Limb (tissue), 2 donors: ENCODE measurements at regions not wholly inside any gene's neighbourhood (a gene's known extent, or its start where the extent isn't known, plus 50 kb on each side); places are given as distances from the start of the nearest gene placed in this dataset.

Source experiments
- DNase-seq, 2 donors: peaks; one replicate each; pipeline ENCODE4 v3.0.0-alpha.2; 2016; ENCODE audit errors: extremely low spot score in 2 of 2

DNA sequence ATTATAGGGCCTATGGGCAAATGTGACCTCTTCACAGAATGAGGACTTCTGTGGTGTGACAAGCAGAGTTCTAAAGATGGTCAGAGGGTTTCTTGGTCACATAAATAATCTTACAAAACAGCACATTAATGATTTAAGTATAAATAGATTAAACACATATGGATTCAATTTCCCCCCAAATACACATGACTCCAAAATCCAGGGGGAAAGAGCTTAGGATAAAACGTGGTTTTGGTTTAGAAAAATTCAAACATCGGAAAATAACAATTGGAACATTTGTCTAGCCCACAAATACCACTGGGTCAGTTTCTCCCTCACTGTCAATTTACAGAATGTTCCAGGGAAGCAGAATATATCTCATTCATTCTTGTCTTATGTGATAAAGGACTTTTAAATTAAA, 283.1 kb downstream of the COG6 start:
- peak in 1 of 2 donors; percentile 43 for DNase-seq

DNA sequence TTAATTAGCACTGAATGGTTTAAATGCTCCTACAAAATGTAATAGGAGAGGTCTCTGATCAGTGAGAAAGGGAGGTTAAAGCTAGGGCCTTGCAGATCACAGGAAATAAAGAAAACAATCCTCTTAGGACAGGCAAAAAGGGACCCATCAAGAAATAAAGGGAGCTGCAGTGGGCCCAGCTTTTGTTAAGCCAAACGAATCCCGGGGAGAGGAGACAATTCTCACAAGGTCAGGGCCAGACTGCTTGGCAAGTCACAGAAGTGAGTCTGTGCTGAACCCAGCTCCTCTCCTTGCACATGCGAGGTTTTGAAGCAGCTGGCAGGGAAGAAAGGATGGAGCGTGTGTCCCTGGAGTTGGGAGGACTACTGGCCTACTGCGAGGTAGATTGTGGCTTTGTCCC, 285.8 kb downstream of the COG6 start:
- no peak for DNase-seq

DNA sequence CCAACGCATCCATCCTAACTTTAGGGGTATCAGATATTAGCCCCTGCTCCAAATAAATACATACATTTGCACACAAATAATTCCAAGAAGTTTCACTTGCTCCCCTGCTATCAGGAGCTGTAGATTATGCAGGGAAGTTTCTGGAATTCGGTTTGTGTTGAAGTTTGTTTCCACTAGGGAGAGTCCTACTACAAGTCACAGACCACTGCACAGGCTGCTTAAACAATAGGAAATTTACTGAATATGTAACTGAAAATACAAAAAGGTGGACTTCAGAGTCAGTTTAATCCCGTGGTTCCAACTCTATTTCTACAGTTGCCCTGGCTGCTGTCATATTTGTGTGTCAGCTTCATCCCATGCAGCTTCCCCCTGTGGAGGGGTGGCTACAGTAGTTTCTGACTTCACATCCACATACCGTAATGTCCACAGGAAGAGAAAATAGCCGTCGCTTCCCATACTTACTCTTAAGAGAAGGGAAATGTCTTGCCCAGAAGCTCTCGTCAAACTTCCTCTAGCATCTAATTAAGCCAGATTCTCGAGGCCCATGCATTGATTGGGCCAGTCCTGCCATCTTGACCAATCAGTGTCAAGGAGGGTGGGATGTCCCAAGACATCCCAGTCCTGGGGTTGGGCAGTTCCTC, 286.6 kb downstream of the COG6 start:
- no peak for DNase-seq

DNA sequence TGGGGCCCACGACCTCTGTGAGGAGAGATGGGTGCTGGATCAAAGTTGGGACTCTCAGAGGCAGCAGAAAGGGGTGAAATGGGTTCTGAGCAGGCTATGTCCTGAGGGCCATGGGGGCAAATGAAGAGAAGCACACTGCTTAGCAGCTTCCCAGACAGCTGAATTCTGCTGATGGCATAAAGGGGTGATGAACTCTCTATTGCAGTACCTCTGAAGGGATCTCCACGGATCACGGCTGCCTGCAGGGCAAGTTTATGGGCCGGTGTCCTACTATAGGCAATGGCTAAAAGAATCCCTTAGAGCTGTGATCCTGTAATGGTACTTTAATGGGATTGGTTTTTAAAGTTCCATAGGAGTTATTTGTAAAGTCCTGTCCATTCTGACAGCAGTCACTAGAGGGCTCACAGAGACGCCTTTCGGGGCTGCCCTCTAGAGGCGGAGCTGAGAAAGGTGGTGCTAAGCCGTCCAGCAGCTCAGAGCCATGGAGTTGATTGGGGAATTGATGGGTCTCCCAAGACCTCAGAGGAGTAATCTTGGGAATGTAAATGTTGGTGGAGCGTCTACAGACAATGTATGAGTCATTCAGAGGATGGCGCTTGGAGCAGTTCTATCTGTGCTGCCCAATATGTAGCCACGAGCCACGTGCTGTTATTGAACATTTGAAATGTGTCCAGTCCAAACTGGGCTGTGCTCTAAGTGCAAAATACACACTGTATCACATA, 287.3 kb downstream of the COG6 start:
- DNase-seq = peak in 1 of 2 donors; percentile 41

DNA sequence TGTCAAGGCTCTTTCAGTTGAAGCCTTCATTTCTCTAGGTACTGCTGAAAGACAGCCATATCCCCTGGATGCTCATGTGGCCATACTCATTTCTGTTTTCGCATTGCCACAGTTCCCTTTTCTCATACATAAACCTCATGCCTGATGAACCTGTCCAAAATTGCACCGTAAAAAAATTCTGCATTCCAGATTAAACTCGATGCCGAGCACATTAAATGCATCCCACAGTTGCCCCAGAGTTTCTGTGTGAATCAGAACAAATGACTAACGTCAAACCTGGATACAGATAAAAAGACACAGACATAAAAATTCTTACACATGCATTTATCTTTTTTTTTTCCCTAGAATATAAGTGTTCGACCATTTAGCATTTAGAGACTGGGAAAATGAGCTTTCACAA, 288.2 kb downstream of the COG6 start:
- no peak for DNase-seq

DNA sequence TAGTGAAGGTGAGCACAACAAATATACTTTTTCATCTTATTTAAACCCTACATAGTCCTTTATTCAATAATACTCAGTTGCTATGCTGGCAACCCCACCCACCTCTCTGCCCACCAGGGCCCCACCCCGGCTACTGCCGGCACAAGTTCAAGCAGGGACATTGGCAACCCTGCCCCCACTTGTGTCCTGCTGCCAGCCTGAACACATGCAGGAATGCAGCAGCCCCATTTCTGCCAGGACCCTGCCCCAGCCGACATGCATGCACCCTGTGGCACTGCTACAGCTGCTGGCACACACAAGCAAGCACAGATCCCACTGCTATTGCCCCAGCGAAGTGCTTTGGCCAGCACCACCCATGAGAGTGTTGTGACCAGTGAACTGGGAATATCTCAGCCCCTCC, 289.8 kb downstream of the COG6 start:
- no peak for DNase-seq

DNA sequence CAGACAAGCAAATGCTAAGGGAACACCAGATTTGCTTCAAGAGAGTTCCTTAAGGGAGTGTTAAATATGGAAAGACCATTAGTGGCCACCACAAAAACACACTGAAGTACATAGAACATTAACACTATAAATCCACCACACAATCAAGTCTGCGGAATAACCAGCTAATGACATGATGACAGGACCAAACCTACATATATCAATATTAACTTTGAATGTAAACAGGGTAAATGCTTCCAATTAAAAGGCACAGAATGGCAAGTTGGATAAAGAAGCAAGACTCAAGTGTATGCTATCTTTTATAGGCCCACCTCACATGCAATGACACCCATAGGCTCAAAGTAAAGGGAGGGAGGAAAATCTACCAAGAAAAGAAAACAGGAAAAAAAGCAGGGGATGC, 291.3 kb downstream of the COG6 start:
- DNase-seq = no peak

DNA sequence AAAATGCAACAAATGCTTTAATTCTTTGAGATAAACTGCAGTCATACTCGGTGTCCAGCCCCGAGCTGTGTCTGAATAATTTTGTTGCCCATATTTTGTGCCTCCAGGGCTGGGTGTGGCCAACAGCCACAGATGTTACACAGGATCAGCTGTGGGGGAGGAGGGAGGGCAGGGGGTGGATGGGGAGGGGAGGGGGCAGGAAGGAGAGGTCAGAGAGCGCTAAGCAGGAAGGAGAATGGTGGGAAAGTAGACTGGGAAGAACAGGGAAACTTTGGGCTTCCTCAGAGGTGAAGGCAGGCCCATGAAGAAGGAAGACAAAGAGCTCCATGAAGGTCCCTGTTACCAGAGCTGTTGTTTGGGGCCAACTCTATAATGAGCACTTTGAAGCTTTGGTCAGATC, 295.8 kb downstream of the COG6 start:
- DNase-seq = no peak

DNA sequence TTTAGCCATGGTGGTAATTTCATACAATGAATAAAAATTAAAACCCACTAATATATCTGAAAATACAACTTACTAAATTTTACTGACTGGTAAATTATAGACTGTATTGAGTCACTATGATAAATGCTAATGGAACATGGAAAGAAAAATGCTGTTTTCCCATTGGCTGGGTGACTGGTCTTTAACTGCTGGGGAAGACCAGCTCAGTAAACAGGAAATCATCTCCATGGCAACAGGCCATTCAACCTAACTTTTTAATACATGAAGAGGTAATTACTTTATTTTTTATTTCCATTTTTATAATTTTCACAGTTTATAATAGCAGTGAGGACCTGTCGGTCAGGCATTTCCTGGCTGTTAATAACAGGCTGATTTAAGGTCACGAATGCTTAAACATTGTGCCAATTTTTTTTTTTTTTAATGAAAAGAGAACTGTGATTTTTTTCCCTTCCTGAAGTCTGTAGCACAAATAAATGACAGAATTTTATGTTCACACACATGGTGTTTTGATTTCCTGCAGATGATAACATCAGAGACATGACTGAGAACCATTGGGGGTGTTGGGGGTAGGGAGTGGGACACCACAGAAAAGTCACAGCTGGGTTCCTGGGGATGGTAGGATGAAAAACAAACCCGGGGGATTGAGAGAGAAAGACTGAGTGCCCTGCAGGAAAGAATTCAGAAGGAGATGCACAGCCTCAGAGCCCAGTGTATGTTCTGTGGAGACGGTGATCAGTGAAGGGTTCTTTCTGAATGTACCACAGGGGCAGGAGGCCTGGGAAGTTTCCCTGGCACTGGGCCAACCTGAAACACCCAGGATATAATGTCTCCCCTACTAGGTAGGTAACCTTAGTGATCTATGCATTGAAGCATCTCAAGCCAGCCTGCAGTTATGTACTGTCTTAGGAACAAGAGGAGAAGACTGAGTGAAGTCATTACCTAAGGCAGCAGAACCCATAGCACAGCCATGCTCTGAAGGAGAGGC, 297.1 kb downstream of the COG6 start:
- DNase-seq = peak in 1 of 2 donors; percentile 66

DNA sequence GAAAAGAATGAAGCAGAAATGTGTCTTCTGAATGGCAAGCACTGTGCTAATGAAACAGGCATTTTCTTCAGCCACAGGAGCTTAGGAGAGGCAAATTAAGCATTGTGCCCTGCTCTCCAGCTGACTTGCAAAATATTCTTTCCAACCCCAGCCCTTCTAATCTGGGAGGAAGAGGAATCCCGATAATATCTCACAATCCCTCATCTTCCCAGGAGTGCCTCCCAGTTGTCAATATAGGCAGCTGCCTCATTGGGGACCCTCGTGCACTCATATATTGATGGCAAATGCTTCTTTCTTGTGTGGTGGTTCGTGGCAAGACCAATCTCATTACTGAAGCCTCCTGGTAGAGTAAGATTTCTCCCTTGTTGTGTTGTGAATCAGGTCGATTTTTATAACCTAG, 299.0 kb downstream of the COG6 start:
- DNase-seq = no peak

DNA sequence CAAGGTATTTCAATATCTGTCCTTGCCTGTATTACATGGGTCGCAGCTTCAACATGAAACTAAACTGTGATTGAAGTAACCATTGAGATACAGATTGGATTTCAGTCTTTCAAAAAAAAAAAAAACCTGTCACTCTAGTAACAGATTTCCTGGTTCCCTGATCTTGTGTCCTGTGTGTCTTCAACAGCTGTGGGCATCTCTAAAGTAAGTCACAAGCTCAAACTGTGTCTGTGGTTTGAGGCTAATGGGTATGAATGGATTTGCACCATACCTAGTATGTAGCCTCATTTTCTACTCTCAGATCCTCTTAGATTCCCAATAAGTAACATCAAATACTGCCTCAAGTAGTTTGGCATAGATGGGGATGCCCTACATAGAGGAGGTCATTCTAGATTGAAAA, 300.1 kb downstream of the COG6 start:
- DNase-seq = no peak

DNA sequence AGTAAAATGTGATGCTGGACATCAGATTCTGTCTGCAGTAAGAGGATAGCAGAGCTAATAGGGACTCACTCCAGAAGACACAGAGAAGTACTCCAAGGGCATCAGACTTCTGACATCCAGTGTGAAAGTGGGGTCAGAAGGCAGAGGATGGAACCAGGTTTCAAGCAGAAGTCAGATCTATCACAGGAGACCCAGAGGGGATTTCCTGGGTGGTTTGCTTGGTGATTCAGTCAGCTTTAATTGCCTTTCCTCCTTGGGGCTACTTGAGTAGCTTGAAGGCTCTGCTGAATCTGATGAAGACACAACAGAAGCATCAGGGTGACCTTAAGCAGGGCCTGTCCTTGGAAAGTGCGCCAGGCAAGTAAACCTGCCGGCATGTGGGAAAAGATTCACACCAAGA, 300.6 kb downstream of the COG6 start:
- DNase-seq = no peak

DNA sequence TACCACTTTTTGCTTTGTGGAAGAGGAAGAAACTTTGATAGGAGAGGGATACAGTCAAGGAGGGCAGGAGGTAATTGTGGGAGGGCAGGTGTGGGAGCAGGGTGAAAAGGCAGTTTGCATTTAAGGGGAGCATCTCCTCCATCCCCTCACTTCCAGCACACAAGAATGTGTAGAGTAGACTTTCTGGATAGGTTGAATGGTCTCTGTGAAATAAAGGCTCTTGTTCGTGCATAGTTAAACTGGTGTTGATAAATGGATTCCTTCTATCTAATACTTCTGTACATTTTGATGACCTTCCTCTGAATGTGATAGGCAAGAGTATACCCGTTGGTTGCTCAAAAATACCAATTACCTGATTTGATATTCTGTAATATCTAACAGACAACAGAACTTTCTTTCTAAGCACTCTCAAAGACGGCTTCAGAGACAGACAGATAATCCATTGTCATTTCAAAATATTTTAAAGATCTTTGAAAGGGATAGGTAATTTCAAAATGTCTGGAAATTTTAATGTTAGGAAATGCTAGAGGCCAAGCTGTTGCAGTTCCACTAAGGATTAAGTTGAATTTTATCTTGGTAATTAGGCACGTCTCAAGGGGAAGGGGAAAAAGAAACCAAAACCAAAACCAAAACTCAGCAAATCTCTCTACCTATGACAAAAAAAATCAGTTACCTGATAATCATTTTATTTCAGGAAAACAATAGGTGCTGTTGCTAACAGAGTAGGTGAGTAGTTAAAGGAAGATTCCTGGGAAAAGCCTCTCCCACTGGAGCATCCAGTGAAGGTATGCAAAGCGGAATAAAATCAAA, 302.6 kb downstream of the COG6 start:
- DNase-seq = no peak

DNA sequence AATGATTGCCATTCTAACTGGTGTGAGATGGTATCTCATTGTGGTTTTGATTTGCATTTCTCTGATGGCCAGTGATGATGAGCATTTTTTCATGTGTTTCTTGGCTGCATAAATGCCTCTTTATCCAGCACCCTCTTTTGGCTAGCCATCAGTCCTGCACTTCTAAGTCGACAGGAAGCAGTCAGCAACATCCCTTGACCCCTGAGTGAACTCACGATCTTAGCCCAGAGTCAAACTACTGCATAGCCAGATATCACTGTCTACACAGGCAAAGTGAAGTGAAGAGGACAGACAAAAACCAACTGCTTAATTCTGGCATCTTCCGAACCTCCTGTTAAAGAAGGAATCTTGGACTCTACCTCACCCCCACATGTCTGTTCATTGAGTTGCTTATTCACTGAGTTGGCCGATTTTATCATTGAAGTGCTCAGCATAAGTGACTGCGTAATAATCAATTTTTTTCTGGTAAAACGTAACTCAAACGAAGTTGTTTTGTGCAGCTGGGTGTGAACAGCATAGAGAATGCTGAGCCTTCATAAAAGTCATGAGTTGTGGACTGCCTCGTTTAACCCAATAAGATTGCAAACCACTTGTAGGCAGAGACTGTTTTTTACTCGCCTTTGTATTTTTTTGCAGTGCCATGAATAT, 304.2 kb downstream of the COG6 start:
- no peak for DNase-seq

DNA sequence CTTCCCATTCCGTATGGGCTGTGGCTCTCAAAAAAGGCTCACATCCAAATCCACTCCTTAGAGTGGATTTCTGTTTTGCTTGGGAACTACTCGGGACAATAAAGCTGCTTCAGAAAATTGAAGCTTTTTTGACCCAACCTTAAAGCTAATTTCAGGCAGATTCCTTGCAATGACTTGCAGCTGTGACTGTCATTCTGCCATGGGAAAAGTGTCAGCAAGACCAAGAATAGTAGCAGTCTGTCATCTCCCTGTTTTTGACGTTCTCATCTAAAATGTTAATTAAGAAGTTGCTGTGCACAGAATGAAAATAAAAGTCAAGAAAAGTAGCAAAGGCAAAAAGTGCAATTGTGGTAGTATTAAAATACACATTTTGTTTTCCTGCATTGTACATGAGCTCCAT, 304.7 kb downstream of the COG6 start:
- DNase-seq = peak in 1 of 2 donors; percentile 39

DNA sequence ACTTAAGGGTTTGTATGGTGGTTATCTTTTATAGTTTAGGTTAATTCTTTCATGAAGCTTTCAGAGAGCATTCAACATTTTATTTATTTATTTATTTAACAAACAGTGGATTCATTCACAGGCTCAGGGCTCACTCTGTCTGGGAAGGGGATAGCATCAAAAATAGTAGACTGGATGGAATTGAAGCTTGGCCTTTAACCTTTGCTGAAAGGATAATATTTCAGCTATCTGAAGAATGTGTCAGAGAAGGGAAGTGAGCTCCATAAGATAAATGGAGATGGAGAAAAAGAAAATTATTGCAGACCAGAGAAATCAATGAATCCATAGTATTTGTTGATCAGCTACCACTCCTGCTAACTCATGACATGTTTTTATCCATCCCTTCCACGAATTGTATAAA, 305.6 kb downstream of the COG6 start:
- no peak for DNase-seq

DNA sequence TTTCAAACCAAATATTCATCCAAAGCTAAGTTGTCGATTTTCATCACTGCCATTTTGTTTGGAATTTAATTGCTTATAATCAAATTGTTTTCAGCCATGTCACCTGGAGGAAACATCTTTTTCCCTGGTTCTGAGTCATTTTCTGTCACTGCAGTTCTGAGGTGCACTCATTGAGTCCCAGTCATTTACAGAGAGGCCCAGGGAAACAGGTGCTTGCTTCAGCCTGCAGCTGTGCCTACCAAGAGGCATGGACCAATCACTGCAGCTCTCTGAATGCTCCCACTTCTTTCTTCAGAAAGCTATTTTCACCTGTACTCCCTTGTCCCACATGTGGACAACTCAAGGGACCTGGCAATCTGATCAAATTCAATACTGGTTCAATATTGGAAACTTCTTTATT, 308.1 kb downstream of the COG6 start:
- no peak for DNase-seq

DNA sequence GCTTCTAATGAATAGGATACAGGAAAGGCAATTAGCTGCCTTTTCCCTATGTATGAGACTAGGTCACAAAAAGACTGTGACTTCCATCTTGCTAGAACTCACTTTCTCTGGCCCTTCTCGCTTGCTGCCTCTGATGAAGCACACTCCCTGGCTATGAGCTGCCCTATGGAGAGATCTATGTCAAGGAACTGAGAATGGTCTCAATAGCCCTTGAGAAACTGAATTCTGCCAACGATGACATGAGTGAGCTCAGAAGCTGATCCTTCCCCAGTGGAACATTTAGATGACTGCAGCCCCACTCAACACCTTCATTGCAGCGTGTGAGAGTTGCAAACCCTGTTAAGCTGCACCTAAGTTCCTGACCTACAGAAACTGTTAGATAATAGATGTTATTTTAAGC, 309.8 kb downstream of the COG6 start:
- no peak for DNase-seq

DNA sequence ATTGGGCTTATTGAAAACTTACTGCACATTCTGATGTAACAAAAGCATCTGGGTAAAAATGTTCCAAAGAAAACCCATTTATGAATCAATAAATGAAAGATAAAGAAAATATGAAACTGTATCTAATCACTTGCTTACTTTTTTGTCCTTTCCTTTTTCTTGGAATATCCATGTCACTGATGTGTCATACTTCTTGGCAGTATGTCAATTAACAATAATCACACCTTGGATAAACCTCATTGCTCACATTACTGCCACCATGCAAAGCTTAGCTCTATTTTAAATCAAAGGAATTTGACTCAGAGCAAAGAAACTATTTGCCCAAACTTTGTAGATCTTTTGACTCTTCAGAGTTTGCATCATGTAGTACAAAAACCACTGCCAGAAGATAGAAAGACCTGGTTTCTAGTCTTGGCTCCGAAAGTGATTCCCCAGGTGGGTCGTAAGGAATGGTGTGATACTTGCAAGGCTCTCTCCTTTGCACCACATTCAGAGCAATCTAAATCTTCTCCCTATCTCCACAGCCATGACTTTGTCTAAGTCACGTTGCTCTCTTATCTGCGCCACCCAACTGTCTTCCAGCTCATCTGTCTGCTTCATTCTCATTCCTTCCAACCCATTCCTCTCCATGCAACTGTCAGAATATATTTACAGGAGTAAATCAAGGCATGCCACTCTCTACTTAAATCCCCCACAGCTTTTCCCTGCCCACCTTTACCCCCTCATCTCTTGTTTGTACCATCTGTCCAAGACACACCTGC, 311.9 kb downstream of the COG6 start:
- no peak for DNase-seq
